ENCODE measurements at regions not wholly inside any gene's neighbourhood (a gene's known extent, or its start where the extent isn't known, plus 50 kb on each side); places are given as distances from the start of the nearest gene placed in this dataset.
"Not testable (repeated sequence)": the region's sequence is repeated elsewhere in the genome, so short reads cannot be mapped to it uniquely, and the experiment has no call there.

DNA sequence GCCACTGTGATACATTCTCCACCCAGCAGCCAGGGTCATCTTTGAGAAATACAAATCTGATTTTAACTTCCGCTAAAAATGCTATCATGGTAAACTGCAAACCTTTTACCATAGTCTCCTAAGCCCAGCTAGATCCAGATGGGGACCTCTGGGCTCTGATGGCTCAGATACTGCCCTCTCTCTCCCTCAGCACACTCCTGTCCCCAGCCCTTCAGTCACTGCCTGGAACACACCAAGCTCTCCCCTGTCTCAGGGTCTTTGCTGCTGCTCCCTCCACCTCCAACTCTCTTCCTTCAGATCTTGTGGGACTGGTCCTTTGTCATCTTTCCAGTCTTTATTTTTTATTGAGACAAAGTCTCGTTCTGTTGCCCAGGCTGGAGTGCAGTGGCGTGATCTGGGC lies 65.1 kb downstream of the SPRY4 start:
- DNase-seq, result no peak
- in situ Hi-C loops (cut with MboI; ENCODE audit: low pct_unique_long_range_greater_than_20kb, low sequenced_read_pairs), result no loop called here

DNA sequence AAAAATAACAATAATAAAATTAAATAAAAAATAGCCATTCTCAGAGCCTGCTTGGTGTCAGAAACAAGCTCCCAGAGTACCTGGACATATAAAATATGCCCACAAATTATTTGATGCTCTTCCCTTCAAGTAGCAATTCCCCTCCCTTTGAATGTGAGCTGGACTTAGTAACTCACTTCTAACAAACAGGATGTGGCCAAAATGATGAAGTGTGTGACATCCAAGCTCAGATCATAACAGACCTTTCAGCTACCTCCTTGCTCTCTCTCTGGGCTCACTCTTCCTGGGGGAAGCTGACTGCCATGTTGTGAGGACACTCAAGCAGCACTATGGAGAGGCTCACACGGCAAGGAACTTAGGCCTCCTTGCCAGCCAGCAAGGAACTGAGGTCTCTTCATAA lies 69.0 kb downstream of the SPRY4 start:
- no peak for DNase-seq
- in situ Hi-C loops (cut with MboI; ENCODE audit: low pct_unique_long_range_greater_than_20kb, low sequenced_read_pairs), result no loop called here

DNA sequence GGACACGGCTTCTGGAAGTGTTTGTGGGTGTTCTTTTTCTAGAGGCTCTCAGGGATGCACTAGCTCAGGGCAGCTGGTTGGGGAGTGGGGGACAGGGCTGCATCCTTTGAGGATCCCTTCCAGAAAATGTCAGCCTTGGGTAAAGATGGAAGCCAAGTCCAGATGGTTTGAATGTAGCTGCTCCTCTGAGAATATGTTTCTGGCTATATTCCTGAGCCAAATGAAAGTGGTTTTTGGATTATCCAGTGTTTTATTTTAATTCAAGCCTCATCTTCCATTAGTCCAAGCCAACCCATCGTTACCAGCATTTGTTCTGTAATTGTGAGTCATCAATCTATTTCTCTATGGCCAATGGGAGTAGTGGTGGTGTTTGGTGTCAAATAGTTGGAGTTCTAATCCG lies 70.4 kb downstream of the SPRY4 start:
- in situ Hi-C loops (cut with MboI; ENCODE audit: low pct_unique_long_range_greater_than_20kb, low sequenced_read_pairs), result no loop called here

DNA sequence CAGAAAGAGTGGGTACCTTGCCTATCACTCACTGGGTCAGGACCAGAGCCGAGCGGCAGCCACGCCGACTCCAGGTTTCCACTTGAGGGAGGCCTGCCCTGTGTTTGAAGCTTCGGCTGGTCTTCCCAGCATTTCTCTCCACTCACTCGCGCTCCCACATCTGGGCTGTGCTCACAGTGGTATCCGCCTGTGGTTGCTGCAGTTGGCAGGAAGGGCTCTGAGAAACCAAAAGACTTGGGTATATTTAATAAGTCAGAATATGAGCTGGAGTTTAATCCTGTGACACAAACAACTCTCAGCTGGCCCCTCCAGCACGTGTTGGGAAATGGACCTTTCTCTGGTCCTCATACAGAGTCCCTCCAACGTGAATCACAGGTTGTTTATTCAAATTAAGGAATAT lies 70.9 kb downstream of the SPRY4 start:
- in situ Hi-C loops (cut with MboI; ENCODE audit: low pct_unique_long_range_greater_than_20kb, low sequenced_read_pairs), result no loop called here
- DNase-seq, result no peak

More for the DNA sequence above, 70.4 kb downstream of the SPRY4 start:
- DNase-seq, result no peak

DNA sequence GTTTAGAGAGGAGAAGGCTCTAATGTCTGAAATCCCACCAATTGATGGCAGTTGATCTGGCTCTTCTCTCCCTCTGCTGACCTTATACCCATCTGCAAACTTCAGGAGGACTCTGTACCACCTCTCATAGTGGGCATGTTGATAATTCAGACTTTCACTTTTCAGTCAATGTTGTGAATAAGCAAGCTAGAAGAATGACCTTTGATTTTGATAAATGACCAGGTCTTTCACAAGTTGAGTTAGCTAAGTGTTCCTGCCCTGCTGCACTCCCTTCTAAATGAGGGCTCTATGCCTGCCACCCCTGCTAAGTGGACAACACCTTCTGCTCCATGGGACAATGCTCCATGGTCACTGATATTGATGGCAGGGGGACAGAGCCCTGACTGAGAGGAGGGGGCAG lies 74.7 kb downstream of the SPRY4 start:
- in situ Hi-C loops (cut with MboI; ENCODE audit: low pct_unique_long_range_greater_than_20kb, low sequenced_read_pairs), result no loop called here
- no peak for DNase-seq

DNA sequence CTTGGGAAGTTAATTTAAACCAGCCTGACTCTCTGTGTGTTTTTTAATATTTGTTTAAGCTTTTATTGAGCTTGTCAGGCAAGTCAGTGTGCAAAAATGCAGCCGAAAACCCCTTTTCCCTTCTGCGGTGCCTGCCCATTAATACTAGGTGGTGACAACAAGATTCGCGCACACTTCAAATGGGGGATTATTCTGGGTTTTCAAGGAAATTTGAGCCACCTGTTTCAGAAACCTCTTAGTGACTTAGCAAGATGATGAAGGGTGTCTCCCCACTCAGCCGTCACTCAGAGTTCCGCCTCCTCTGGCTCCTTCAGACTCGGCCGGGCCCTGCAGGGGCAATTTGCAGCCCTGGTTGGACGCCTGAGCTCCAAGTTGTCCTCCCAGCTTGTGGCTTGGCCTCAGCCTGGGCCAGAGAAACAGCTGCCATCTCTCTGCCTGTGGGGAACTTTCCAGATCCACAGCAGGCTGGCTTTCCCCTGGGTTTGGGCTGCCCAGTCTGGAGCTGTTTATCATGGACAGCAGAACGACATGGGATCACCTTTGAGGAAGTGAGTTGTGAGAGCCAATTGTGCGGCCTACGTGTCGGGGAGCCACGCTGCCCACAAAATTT lies 75.9 kb downstream of the SPRY4 start:
- in situ Hi-C loops (cut with MboI; ENCODE audit: low pct_unique_long_range_greater_than_20kb, low sequenced_read_pairs), result no loop called here
- no peak for DNase-seq

DNA sequence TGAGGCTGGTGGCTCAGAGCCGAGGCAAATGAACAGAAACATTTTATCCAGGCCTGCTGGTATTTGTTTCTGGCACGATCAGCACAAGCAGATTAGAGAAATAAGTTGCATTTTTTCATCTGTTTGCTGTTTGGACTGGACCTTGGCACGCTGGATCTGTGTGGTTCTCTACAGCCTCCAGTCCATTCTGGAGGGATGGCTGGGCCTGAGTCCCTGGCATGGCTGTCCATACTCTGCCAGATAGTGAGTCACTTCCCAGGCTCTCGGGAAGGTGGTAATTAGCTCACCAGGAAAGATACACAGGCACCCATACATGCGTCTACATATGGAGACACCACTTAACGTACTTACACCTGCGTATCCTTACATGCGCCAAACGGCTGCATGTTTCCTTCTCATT lies 78.6 kb downstream of the SPRY4 start:
- DNase-seq, result no peak
- in situ Hi-C loops (cut with MboI; ENCODE audit: low pct_unique_long_range_greater_than_20kb, low sequenced_read_pairs), result no loop called here

DNA sequence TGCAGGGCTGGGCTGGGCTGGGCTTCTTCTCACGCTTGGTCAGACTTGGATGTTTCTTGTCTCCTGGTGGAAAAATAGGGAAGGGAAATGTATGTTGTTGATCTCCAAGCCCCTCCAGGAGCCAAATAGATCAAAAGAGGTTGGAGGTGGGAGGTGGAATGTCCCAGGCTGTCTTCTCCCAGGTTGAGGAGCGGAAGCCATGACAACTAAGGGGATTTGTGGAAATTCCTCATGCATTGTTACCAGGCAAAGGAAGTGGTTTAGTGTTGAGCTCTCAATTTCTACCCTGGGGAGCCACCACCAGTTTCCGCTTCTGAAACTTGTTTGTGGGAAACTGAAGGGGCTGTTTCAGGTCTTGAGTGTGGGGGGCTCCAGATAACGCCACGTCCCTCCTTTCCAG lies 79.0 kb downstream of the SPRY4 start:
- in situ Hi-C loops (cut with MboI; ENCODE audit: low pct_unique_long_range_greater_than_20kb, low sequenced_read_pairs), result no loop called here
- no peak for DNase-seq

DNA sequence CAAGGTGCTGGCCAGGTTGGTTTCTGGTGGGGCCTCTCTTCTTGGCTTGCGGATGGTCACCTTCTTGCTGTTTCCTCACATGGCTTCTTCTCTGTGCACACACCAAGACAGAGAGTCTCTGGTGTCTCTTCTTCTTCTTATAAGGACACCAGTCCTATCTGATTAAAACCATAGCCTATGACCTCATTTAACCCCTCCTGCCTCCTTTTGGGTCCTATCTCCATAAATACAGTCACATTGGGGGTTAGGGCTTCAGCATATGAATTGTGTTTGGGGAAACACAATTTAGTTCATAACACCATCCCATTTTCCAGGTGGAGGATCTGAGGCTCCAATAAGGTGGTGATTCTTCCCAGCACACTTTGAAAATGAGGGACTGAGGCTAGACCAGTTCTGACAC lies 80.4 kb downstream of the SPRY4 start:
- DNase-seq, result no peak

DNA sequence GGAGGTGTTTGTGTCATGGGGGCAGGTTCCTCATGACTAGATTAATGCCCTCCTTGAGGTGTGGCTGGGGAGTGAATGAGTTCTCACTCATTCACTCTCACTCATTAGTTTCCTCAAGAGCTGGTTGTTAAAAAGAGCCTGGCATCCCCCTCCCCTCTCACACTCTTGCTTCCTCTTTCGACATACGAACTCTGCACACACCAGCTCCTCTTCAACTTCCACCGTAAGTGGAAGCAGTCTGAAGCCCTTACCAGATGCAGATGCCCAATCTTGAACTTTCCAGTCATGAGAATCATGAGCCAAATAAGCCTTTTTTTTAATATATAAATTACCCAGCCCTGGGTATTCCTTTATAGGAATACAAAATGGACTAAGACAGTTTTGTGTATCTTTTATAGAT lies 82.5 kb downstream of the SPRY4 start:
- peak; percentile 7 for DNase-seq
- in situ Hi-C loops (cut with MboI; ENCODE audit: low pct_unique_long_range_greater_than_20kb, low sequenced_read_pairs), result no loop called here

More for the DNA sequence above, 80.4 kb downstream of the SPRY4 start:
- in situ Hi-C loops (cut with MboI; ENCODE audit: low pct_unique_long_range_greater_than_20kb, low sequenced_read_pairs), result no loop called here

DNA sequence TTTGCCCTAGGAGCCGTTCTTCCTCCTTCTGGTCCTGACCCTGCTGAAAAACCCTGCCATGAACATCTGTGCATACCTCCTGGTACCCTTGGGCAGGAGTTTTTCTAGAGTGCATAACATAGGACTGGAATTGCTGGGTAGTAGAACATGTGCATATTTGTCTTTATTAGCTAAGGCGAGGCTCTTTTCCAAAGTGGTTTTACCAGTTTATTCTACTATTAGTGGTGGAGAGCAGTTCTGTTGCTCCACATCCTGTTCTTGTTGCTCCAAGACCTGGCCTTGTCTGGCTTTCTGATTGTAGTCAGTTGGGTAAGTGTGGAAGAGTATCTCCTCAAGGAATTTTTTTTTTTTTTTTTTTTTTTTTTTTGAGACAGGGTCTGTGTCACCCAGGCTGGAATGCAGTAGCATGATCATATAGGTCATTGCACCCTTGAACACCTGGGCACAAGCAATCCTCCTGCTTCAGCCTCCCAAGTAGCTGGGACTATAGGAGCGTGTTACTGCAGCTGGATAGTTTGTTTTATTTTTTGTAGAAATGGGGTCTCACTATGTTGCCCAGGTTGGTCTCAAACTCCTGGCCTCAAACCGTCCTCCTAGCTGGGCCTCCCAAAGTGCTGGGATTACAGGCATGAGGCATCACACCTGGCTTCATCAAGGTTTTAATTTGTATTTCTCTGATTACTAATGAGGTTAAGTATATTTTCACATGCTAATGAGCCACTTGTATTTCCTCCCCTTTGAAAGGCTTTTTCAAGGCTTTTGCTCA lies 85.2 kb downstream of the SPRY4 start:
- in situ Hi-C loops (cut with MboI; ENCODE audit: low pct_unique_long_range_greater_than_20kb, low sequenced_read_pairs), result no loop called here
- no peak for DNase-seq

DNA sequence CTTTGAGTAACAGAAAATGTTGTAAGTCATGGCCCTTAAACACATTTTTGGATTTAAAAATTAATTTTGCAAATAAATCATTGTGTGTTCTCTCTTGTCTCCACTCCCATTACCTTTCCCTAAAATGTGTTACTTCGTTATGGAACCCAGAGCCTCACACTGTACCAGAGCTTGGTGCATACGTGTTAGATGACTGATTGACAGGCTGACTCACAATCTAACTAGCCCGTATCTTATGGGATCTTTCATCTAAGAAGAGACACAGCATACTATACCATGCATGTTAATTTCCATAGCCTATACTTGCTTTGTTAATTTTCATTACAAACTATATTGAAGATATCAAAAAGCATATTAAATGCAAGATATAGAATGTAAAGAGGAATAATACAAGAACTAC lies 87.1 kb downstream of the SPRY4 start:
- in situ Hi-C loops (cut with MboI; ENCODE audit: low pct_unique_long_range_greater_than_20kb, low sequenced_read_pairs), result no loop called here
- DNase-seq, result no peak

DNA sequence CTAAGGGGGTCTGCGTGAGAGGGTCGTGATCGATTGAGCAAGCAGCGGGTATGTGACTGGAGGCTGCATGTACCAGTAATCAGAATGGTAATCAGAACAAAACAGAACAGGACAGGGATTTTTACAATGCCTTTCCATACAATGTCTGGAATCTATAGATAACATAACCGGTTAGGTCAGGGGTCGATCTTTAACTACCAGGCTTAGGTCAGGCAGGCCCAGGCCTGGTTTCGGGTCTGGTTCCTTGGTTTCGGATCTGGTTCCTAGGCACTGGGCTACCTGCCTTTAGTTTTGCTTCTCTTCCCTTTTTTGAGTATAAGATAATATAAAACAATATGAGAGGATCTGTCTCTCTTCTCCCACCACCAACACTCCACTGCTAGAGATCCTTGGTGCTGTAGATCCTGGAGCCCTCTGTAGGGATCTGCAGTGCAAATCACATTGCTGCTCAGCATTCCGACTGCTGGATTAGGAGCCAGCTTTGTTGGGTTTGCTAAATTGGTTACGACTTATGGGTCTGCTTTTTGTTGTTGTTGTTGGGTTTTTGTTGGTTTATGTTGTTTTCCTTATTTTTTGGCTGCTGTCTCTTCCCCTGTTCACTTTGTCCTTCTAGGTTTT lies 88.0 kb downstream of the SPRY4 start:
- in situ Hi-C loops (cut with MboI; ENCODE audit: low pct_unique_long_range_greater_than_20kb, low sequenced_read_pairs); DNase-seq: not testable (repeated sequence)

DNA sequence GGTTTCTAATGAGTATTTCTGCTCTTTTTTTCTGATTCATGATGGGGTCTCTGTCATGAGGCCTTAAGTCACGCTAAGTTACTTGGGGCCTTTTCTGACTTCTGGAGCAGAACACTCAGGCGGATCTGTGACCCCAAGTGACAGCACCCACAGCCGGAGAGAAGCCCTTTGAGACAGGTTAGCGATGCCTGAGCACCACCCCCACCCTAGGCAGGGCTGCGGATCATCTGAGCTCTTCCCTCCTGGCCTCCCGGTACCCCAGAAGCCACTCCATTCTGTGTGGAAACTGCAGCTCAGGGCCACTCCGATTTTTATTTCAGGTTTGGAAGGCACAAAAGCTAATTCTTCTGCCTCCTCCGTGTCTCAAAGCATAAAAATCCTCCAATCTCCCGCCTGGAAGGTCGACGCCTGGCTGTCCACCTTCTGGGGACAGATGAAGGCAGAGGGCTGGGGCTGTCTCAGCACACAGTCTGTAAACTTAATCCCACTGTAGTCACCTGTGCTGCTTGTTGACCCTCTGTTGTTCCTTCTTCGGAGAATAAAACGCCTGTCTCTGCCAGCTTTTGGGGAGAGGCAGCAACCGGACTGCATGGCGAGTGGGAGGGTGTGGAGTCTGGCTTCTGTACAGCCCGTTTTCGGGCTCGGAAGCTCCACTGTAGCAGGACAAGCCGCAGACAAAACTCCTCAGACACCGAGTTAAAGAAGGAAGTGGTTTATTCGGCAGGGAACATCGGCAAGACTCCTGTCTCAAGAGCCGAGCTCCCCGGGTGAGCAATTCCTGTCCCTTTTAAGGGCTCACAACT lies 88.8 kb downstream of the SPRY4 start:
- no peak for DNase-seq

DNA sequence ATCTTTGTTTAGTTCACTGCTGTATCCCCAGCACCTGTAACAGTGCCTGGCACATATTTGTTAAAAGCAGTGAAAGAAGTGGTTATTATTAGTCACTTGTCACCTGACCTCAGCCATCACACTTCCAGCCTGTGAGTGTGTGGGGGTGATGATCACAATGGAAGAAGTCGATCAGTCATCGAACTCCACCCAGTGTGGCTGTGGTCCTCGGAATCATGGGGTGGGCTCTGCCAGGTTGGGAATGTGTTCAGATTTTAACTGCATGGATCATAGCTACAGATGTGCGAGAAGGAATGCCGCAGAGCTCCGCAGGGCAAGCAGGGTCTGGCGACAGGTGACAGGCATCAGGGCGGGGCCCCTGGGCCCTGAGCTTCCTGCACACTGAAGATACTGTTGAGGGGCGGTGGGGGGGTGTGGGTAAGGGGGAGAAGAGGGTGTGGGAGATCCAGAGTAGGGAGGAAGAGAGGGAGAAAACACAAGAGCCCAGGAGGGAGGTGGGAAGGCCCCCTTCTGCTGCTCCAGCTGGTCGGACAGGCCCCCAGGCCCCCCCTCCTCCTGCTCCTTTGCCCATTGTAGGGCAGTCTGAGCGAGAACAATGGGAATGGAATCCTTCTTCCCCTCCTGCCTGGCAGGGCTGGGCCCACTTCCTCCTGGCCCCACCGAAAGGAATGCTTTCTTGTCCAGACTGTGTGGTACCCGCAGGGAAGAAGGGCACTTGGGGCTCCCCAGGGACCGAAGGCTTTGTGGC lies 89.6 kb downstream of the SPRY4 start:
- DNase-seq, result no peak
- in situ Hi-C loops (cut with MboI; ENCODE audit: low pct_unique_long_range_greater_than_20kb, low sequenced_read_pairs), result no loop called here

More for the DNA sequence above, 88.8 kb downstream of the SPRY4 start:
- in situ Hi-C loops (cut with MboI; ENCODE audit: low pct_unique_long_range_greater_than_20kb, low sequenced_read_pairs), result no loop called here

DNA sequence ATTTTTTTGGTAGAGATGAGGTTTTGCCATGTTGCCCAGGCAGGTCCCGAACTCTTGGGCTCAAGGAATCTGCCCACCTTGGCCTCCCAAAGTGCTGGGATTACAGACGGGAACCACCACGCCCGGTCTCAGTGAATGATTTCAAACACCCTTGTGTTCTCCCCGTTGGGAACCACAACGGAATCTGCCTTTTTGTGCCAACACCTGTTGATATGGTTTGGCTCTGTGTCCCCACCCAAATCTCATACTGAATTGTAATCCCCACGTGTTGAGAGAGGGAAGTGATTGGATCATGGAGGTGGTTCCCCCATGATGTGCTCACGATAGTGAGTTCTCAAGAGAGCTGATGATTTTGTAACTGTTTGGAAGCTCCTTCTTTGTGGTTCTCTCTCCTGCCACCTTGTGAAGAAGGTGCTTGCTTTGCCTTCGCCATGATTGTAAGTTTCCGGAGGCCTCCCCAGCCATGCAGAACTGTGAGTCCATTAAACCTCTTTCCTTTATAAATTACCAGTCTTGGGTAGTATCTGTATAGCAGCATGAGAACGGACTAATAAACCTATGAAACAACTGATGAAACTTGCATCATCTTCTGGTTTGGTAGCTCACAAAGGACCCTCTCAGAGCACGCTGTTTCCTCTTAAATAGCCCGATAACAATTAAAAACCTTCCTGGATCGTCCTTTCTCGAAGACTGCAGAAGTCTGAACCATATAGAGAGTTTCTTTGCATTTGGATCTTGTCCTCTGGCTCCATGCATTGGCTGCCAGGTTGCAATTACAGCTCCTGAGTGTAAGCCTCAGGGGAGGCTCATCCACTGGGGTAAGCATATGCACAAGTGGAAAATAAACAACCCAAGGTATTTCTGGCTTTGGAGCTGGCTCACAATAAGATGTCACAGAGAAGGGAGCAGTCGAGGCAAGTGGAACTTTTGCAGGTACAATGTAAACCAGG lies 91.5 kb downstream of the SPRY4 start:
- no peak for DNase-seq
- in situ Hi-C loops (cut with MboI; ENCODE audit: low pct_unique_long_range_greater_than_20kb, low sequenced_read_pairs), result no loop called here

DNA sequence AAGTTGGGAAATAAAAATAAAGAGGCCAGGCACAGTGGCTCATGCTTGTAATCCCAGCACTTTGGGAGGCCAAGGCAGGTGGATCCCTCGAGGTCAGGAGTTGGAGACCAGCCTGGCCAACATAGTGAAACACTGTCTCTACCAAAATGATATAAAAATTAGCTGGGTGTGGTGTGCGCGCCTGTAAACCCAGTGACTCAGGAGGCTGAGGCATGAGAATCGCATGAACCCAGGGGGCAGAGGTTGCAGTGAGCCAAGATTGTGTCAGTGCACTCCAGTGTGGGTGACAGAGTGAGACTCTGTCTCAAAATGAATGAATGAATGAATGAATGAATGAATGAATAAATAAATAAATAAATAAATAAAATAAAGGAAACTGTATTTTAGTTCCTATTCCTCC lies 93.9 kb downstream of the SPRY4 start:
- DNase-seq; in situ Hi-C loops (cut with MboI; ENCODE audit: low pct_unique_long_range_greater_than_20kb, low sequenced_read_pairs): not testable (repeated sequence)

DNA sequence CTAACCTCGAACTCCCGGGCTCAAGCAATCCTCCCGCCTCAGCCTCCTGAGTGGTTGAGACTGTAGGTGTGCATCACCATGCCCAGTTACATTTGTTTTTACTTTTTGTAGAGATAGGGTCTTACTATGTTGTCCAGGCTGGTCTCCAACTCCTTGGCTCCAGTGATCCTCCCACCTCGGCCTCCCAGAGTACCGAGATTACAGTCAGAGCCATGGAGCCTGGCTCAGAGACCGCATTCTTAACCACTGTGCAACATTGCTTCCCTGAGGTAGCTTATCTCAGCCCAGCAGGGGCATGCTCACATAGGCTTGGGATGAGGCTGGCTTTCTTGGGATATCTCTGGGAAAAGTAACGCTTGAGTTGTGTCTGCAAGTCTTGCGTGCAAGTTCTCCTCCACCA lies 99.7 kb downstream of the SPRY4 start:
- no peak for DNase-seq
- in situ Hi-C loops (cut with MboI; ENCODE audit: low pct_unique_long_range_greater_than_20kb, low sequenced_read_pairs), result no loop called here
